OCI-LY7 (cell line): ENCODE measurements at regions not wholly inside any gene's neighbourhood (a gene's known extent, or its start where the extent isn't known, plus 50 kb on each side); places are given as distances from the start of the nearest gene placed in this dataset.

Experiments used
- CTCF ChIP-seq: fragments of 200-600 bp; sonication (generic); conservative IDR thresholded peaks from 2 replicates; pipeline ENCODE4 v1.5.1; 2014; ENCODE audit warnings: mild to moderate bottlenecking, antibody characterized with exemption, low read length, moderate library complexity, mixed read lengths
- EZH2phosphoT487 ChIP-seq: fragments of 200-600 bp; sonication (generic); IDR thresholded peaks from 2 replicates; pipeline ENCODE4 v1.6.1; 2018; ENCODE audit warnings: low read depth, borderline replicate concordance, mild to moderate bottlenecking, mixed run types, antibody characterized with exemption, low read length, moderate library complexity, mixed read lengths

GRCh38 chr10:111504376-111504775, 427.5 kb downstream of the ADRA2A start:
- TF ChIP-seq CTCF, result no peak
- TF ChIP-seq EZH2phosphoT487, result no peak
